ENCODE measurements at regions not wholly inside any gene's neighbourhood (a gene's known extent, or its start where the extent isn't known, plus 50 kb on each side); places are given as distances from the start of the nearest gene placed in this dataset.

DNA sequence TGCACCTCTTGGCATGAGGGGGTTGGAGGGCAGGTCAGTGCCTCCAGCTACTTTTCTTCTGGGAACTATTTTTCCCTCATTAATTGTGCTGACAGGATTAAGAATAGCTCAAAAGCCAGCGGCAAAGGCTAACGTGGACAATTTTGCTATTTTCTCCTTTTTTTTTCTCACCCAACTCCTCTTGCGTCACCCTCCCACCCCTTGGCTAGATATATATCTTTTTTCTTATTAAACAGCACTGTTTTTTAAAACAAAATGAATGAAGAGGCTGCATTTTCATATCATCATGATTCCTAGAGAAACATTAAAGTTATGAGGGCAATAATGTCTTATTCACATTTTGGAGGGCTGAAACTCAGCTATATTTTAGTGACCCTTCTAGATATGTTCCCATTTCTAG lies 251.8 kb upstream of the NFE2L3 start:
- TF ChIP-seq EZH2 (IDR thresholded peaks at IDR 0.05; ENCODE audit: borderline replicate concordance, insufficient read depth, low read length, poor library complexity, severe bottlenecking) (no peak), EP300 (conservative IDR thresholded peaks at IDR 0.05; ENCODE audit: poor library complexity, severe bottlenecking) (no peak), POLR2AphosphoS5 (IDR thresholded peaks at IDR 0.05) (no peak), RAD21 (conservative IDR thresholded peaks at IDR 0.05) (no peak), SMC3 (conservative IDR thresholded peaks at IDR 0.05; ENCODE audit: poor library complexity) (no peak), MXI1 (conservative IDR thresholded peaks at IDR 0.05; ENCODE audit: poor library complexity, severe bottlenecking) (no peak), TAF1 (IDR thresholded peaks at IDR 0.05; ENCODE audit: low read depth) (no peak)
- TF ChIP-seq, protein P1, sequence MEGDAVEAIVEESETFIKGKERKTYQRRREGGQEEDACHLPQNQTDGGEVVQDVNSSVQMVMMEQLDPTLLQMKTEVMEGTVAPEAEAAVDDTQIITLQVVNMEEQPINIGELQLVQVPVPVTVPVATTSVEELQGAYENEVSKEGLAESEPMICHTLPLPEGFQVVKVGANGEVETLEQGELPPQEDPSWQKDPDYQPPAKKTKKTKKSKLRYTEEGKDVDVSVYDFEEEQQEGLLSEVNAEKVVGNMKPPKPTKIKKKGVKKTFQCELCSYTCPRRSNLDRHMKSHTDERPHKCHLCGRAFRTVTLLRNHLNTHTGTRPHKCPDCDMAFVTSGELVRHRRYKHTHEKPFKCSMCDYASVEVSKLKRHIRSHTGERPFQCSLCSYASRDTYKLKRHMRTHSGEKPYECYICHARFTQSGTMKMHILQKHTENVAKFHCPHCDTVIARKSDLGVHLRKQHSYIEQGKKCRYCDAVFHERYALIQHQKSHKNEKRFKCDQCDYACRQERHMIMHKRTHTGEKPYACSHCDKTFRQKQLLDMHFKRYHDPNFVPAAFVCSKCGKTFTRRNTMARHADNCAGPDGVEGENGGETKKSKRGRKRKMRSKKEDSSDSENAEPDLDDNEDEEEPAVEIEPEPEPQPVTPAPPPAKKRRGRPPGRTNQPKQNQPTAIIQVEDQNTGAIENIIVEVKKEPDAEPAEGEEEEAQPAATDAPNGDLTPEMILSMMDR (IDR thresholded peaks at IDR 0.05; ENCODE audit: poor library complexity, severe bottlenecking) = no peak
- TF ChIP-seq, protein P2, sequence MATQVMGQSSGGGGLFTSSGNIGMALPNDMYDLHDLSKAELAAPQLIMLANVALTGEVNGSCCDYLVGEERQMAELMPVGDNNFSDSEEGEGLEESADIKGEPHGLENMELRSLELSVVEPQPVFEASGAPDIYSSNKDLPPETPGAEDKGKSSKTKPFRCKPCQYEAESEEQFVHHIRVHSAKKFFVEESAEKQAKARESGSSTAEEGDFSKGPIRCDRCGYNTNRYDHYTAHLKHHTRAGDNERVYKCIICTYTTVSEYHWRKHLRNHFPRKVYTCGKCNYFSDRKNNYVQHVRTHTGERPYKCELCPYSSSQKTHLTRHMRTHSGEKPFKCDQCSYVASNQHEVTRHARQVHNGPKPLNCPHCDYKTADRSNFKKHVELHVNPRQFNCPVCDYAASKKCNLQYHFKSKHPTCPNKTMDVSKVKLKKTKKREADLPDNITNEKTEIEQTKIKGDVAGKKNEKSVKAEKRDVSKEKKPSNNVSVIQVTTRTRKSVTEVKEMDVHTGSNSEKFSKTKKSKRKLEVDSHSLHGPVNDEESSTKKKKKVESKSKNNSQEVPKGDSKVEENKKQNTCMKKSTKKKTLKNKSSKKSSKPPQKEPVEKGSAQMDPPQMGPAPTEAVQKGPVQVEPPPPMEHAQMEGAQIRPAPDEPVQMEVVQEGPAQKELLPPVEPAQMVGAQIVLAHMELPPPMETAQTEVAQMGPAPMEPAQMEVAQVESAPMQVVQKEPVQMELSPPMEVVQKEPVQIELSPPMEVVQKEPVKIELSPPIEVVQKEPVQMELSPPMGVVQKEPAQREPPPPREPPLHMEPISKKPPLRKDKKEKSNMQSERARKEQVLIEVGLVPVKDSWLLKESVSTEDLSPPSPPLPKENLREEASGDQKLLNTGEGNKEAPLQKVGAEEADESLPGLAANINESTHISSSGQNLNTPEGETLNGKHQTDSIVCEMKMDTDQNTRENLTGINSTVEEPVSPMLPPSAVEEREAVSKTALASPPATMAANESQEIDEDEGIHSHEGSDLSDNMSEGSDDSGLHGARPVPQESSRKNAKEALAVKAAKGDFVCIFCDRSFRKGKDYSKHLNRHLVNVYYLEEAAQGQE (IDR thresholded peaks at IDR 0.05; ENCODE audit: borderline replicate concordance) = no peak

Data from neural cell (in vitro differentiated cells).